ENCODE measurements at regions not wholly inside any gene's neighbourhood (a gene's known extent, or its start where the extent isn't known, plus 50 kb on each side); places are given as distances from the start of the nearest gene placed in this dataset.

GRCh38 chr4:130309221-130309620 lies 1213.3 kb downstream of the C4orf33 start:
- TF ChIP-seq ZNF274 (IDR thresholded peaks at IDR 0.05; ENCODE audit: low read depth, low read length) = no peak
- TF ChIP-seq SUZ12 (IDR thresholded peaks at IDR 0.05; ENCODE audit: extremely low read depth, insufficient read depth, insufficient read length) = no peak
- TF ChIP-seq YY1 (IDR thresholded peaks at IDR 0.05; ENCODE audit: insufficient read depth, insufficient read length) = no peak
